SIG-M5 treated with dmso at 0.1 percent for 504 hours (cell line): ENCODE measurements at regions not wholly inside any gene's neighbourhood (a gene's known extent, or its start where the extent isn't known, plus 50 kb on each side); places are given as distances from the start of the nearest gene placed in this dataset.
"Not testable (repeated sequence)": the region's sequence is repeated elsewhere in the genome, so short reads cannot be mapped to it uniquely, and the experiment has no call there.

Source experiments
- DNase-seq: peaks from one replicate; lab custom pipeline; 2025; ENCODE audit not compliant: unreplicated experiment; lab: John Stamatoyannopoulos, UW

GRCh38 chr2:34261701-34262100, 662.6 kb upstream of the FAM98A start:
- DNase-seq, result no peak

GRCh38 chr2:34254272-34254878, 655.3 kb upstream of the FAM98A start:
- no peak for DNase-seq

GRCh38 chr2:34252111-34252510, 653.0 kb upstream of the FAM98A start:
- no peak for DNase-seq

GRCh38 chr2:34251578-34251977, 652.5 kb upstream of the FAM98A start:
- DNase-seq, result no peak

GRCh38 chr2:34244195-34244594, 645.1 kb upstream of the FAM98A start:
- no peak for DNase-seq

GRCh38 chr2:34242763-34243123, 643.6 kb upstream of the FAM98A start:
- no peak for DNase-seq

GRCh38 chr2:34241905-34242762, 643.0 kb upstream of the FAM98A start:
- no peak for DNase-seq

- DNase-seq, result no peak
These were observed 640.4 kb upstream of the FAM98A start for GRCh38 chr2:34239511-34239910.

- DNase-seq, result no peak
These were observed 635.7 kb upstream of the FAM98A start for GRCh38 chr2:34234823-34235222.

- no peak for DNase-seq
These were observed 630.9 kb upstream of the FAM98A start for GRCh38 chr2:34229998-34230397.

- no peak for DNase-seq
These were observed 616.1 kb upstream of the FAM98A start for GRCh38 chr2:34215174-34215573.

- DNase-seq, result not testable (repeated sequence)
These were observed 611.3 kb upstream of the FAM98A start for GRCh38 chr2:34210382-34210781.

GRCh38 chr2:34204560-34204959, 605.5 kb upstream of the FAM98A start:
- no peak for DNase-seq

- no peak for DNase-seq
These were observed 602.0 kb upstream of the FAM98A start for GRCh38 chr2:34201099-34201498.

- no peak for DNase-seq
These were observed 600.9 kb upstream of the FAM98A start for GRCh38 chr2:34199971-34200370.

- DNase-seq, result no peak
These were observed 594.1 kb upstream of the FAM98A start for GRCh38 chr2:34193164-34193563.

- no peak for DNase-seq
These were observed 589.6 kb upstream of the FAM98A start for GRCh38 chr2:34188464-34189303.

- DNase-seq, result no peak
These were observed 580.4 kb upstream of the FAM98A start for GRCh38 chr2:34179511-34179910.

- DNase-seq, result no peak
These were observed 579.4 kb upstream of the FAM98A start for GRCh38 chr2:34178482-34178881.

GRCh38 chr2:34176693-34177092, 577.6 kb upstream of the FAM98A start:
- DNase-seq, result no peak

GRCh38 chr2:34174506-34174905, 575.4 kb upstream of the FAM98A start:
- no peak for DNase-seq

- no peak for DNase-seq
These were observed 563.1 kb upstream of the FAM98A start for GRCh38 chr2:34162231-34162630.
